NCI-H128 (cell line): ENCODE measurements at regions not wholly inside any gene's neighbourhood (a gene's known extent, or its start where the extent isn't known, plus 50 kb on each side); places are given as distances from the start of the nearest gene placed in this dataset.

Experiments used
- DNase-seq: peaks from one replicate; lab custom pipeline; 2025; ENCODE audit not compliant: unreplicated experiment; lab: John Stamatoyannopoulos, UW

- no peak for DNase-seq
These were observed 62.7 kb upstream of the FTH1 start for GRCh38 chr11:62030071-62030684.

- DNase-seq = no peak
These were observed 59.4 kb upstream of the FTH1 start for GRCh38 chr11:62026739-62027370.

- DNase-seq = no peak
These were observed 58.2 kb upstream of the FTH1 start for GRCh38 chr11:62025487-62026105.

GRCh38 chr11:62024936-62025486 lies 57.6 kb upstream of the FTH1 start:
- DNase-seq = no peak

- DNase-seq = no peak
These were observed 54.8 kb upstream of the FTH1 start for GRCh38 chr11:62022211-62022610.

GRCh38 chr11:62020661-62021060 lies 53.2 kb upstream of the FTH1 start:
- DNase-seq = no peak

- DNase-seq = no peak
These were observed 51.7 kb upstream of the FTH1 start for GRCh38 chr11:62018981-62019664.

GRCh38 chr11:62017878-62018655 lies 50.6 kb upstream of the FTH1 start:
- DNase-seq = no peak
